WTC11 (cell line): ENCODE measurements at regions not wholly inside any gene's neighbourhood (a gene's known extent, or its start where the extent isn't known, plus 50 kb on each side); places are given as distances from the start of the nearest gene placed in this dataset.

ENCODE experiments used
- ATAC-seq: fragments of 200-7000 bp; cut with Tn5 transposase; 2 replicates; pipeline ENCODE4 v1.10.0; 2021; ENCODE audit warnings: mild to moderate bottlenecking, moderate library complexity
- CTCF ChIA-PET: fragments of 300-600 bp; sonication (Branson Sonifier 250); formaldehyde crosslinking; loops from one replicate; lab custom pipeline; 2021; ENCODE audit warnings: antibody characterized with exemption; lab: Charles Lee
- POLR2A ChIA-PET: fragments of 350-600 bp; sonication (Branson Sonifier 250); formaldehyde crosslinking; loops from one replicate; lab custom pipeline; 2021; ENCODE audit warnings: antibody characterized with exemption; lab: Charles Lee
- DNase-seq: peaks from one replicate; pipeline ENCODE4 v3.0.0; 2021; ENCODE audit warnings: low spot score
- H3K27ac Mint-ChIP-seq: 2 replicates; pipeline ENCODE4 v1.8.0; 2021; ENCODE audit warnings: mixed read lengths
- H3K27me3 Mint-ChIP-seq: 2 replicates; pipeline ENCODE4 v1.8.0; 2021; ENCODE audit warnings: low read depth, mild to moderate bottlenecking, moderate library complexity, mixed read lengths
- H3K36me3 Mint-ChIP-seq: 2 replicates; pipeline ENCODE4 v1.8.0; 2021; ENCODE audit warnings: mixed read lengths
- H3K4me1 Mint-ChIP-seq: 2 replicates; pipeline ENCODE4 v1.8.0; 2022; ENCODE audit warnings: mixed read lengths
- H3K4me3 Mint-ChIP-seq: 2 replicates; pipeline ENCODE4 v1.8.0; 2021; ENCODE audit warnings: mild to moderate bottlenecking, moderate library complexity, mixed read lengths
- H3K9me3 Mint-ChIP-seq: 2 replicates; pipeline ENCODE4 v1.8.0; 2021; ENCODE audit warnings: mixed read lengths
- AR ChIP-seq: fragments of 250-450 bp; sonication (Bioruptor Pico); IDR thresholded peaks from 2 replicates; pipeline ENCODE4 v1.9.0; 2021; ENCODE audit warnings: mild to moderate bottlenecking
- EMX1 ChIP-seq: fragments of 250-450 bp; sonication (Bioruptor Pico); IDR thresholded peaks from 2 replicates; pipeline ENCODE4 v1.8.0; 2021; ENCODE audit warnings: mild to moderate bottlenecking
- ETV6 ChIP-seq: sonication (generic); formaldehyde crosslinking; IDR thresholded peaks from 2 replicates; pipeline ENCODE4 v1.8.1; 2022; ENCODE audit warnings: mild to moderate bottlenecking, missing genetic modification reagents
- FOXJ3 ChIP-seq: sonication (generic); formaldehyde crosslinking; IDR thresholded peaks from 2 replicates; pipeline ENCODE4 v1.9.0; 2021; ENCODE audit warnings: missing genetic modification reagents, mild to moderate bottlenecking, borderline replicate concordance
- FOXK1 ChIP-seq: sonication (generic); formaldehyde crosslinking; IDR thresholded peaks from 2 replicates; pipeline ENCODE4 v1.8.0; 2022; ENCODE audit warnings: mild to moderate bottlenecking, moderate library complexity, missing genetic modification reagents
- MYBL2 ChIP-seq: sonication (generic); formaldehyde crosslinking; IDR thresholded peaks from 2 replicates; pipeline ENCODE4 v1.8.1; 2023; ENCODE audit warnings: mild to moderate bottlenecking, moderate library complexity, missing genetic modification reagents
- NFE2L1 ChIP-seq: sonication (generic); formaldehyde crosslinking; IDR thresholded peaks from 2 replicates; pipeline ENCODE4 v1.8.1; 2023; ENCODE audit warnings: missing genetic modification reagents
- RELA ChIP-seq: sonication (generic); formaldehyde crosslinking; IDR thresholded peaks from 2 replicates; pipeline ENCODE4 v1.8.1; 2022; ENCODE audit warnings: missing genetic modification reagents, mild to moderate bottlenecking, borderline replicate concordance
- SOX15 ChIP-seq: fragments of 250-450 bp; sonication (Bioruptor Pico); IDR thresholded peaks from 2 replicates; pipeline ENCODE4 v1.9.0; 2021; ENCODE audit warnings: mild to moderate bottlenecking
- TEAD1 ChIP-seq: sonication (generic); formaldehyde crosslinking; IDR thresholded peaks from 2 replicates; pipeline ENCODE4 v1.8.0; 2022; ENCODE audit warnings: mild to moderate bottlenecking, missing genetic modification reagents
- ZNF532 ChIP-seq: fragments of 250-450 bp; sonication (Bioruptor Pico); IDR thresholded peaks from 2 replicates; pipeline ENCODE4 v1.9.0; 2021; ENCODE audit warnings: mild to moderate bottlenecking, borderline replicate concordance

GRCh38 chr10:69745698-69746097 is 56.0 kb upstream of the COL13A1 start:
- Mint-ChIP-seq H3K27ac (no peak overlapping the region), H3K9me3 (no peaks in the 10 kb centered on the region), H3K4me3 (no peak overlapping the region), H3K27me3 (peaks cover 4% of the 10 kb centered on the region; the same call in 1 of the 2 replicates), H3K36me3 (no peaks in the 10 kb centered on the region), H3K4me1 (no peaks in the 10 kb centered on the region)
- TF ChIP-seq FOXJ3 (CRISPR knock-in tag) (no peak), NFE2L1 (CRISPR knock-in tag) (no peak), ZNF532 (CRISPR knock-in tag) (no peak), SOX15 (no peak)
- no peak for ATAC-seq
- CTCF ChIA-PET: interaction anchor here (0.6 kb wide), 1 partner anchor 17 kb away, joined by 3 read pairs; no protein-coding TSS in a partner anchor
- POLR2A ChIA-PET: no interaction called here
- no peak for DNase-seq

- Mint-ChIP-seq H3K27me3 (peaks cover 7% of the 10 kb centered on the region), H3K9me3 (no peaks in the 10 kb centered on the region), H3K4me1 (peaks cover 4% of the 10 kb centered on the region), H3K36me3 (no peaks in the 10 kb centered on the region), H3K4me3 (no peak overlapping the region), H3K27ac (no peak overlapping the region)
- DNase-seq: no peak
- ChIA-PET POLR2A (no interaction called here), CTCF (no interaction called here)
- TF ChIP-seq TEAD1 (no peak), ETV6 (CRISPR knock-in tag) (no peak), EMX1 (CRISPR knock-in tag) (no peak), FOXK1 (no peak)
- ATAC-seq: no peak
Measured at GRCh38 chr10:69747179-69747578, 54.5 kb upstream of the COL13A1 start.

DNA sequence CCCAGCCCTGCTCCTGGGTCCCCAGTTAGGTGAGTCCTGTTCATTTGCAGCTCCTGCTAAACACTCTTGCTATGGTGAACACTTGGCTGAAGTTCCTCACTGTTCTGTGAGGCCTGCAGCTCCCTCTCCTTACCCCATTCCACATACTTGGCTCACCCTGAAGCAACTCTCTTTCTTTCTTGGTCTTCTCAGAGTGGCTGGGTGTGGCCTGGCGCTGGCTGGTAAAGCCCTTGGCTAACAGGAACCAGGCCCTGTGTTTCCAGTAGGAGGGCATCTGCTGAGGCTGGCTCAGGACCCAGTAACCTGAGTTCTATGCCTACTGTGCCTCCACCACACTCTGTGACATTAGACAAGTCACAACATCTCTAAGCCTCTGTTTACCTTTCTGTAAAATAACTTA is 53.1 kb upstream of the COL13A1 start:
- DNase-seq (no peak), ATAC-seq (no peak)
- Mint-ChIP-seq H3K36me3 (no peaks in the 10 kb centered on the region), H3K27ac (no peak overlapping the region), H3K27me3 (peaks cover 21% of the 10 kb centered on the region), H3K4me1 (peaks cover 9% of the 10 kb centered on the region), H3K4me3 (no peak overlapping the region), H3K9me3 (no peaks in the 10 kb centered on the region)
- CTCF ChIA-PET: interaction anchor here (1.0 to 1.2 kb wide), 3 partner anchors 32 to 210 kb away, joined by 3 to 7 read pairs (median 3); no protein-coding TSS in a partner anchor
- POLR2A ChIA-PET: no interaction called here
- TF ChIP-seq AR (CRISPR knock-in tag): no peak
- TF ChIP-seq, all 79 proteins: peak for 0

- Mint-ChIP-seq H3K4me3 (no peak overlapping the region), H3K36me3 (no peaks in the 10 kb centered on the region), H3K27ac (no peak overlapping the region), H3K4me1 (peaks cover 9% of the 10 kb centered on the region), H3K9me3 (no peaks in the 10 kb centered on the region), H3K27me3 (peaks cover 22% of the 10 kb centered on the region)
- ChIA-PET CTCF (interaction anchor here (0.6 to 1.5 kb wide), 4 partner anchors 39 to 209 kb away, joined by 3 read pairs; no protein-coding TSS in a partner anchor), POLR2A (no interaction called here)
- DNase-seq (no peak), ATAC-seq (no peak)
- no peak for TF ChIP-seq MYBL2 (CRISPR knock-in tag)
- no peak for TF ChIP-seq RELA (CRISPR knock-in tag)
Measured at GRCh38 chr10:69749178-69750010, 52.3 kb upstream of the COL13A1 start.
